Mesendoderm (in vitro differentiated cells): ENCODE measurements at regions not wholly inside any gene's neighbourhood (a gene's known extent, or its start where the extent isn't known, plus 50 kb on each side); places are given as distances from the start of the nearest gene placed in this dataset.
"Not testable (repeated sequence)": the region's sequence is repeated elsewhere in the genome, so short reads cannot be mapped to it uniquely, and the experiment has no call there.

Experiments used
- DNase-seq: peaks from one replicate; pipeline ENCODE4 v3.0.0; 2013
- H2AK5ac ChIP-seq: 2 replicates; pipeline ENCODE4 v1.6.1; 2013; ENCODE audit warnings: low read length, inconsistent platforms
- H2BK120ac ChIP-seq: 2 replicates; pipeline ENCODE4 v1.6.1; 2013; ENCODE audit warnings: low read depth, mild to moderate bottlenecking, low read length, moderate library complexity, mixed read lengths
- H2BK15ac ChIP-seq: replicated peaks from 2 replicates; pipeline ENCODE4 v1.6.1; 2013; ENCODE audit warnings: low read depth, mild to moderate bottlenecking, moderate library complexity
- H2BK5ac ChIP-seq: 2 replicates; pipeline ENCODE4 v1.6.1; 2013; ENCODE audit warnings: low read length, inconsistent platforms
- H3K18ac ChIP-seq: 2 replicates; pipeline ENCODE4 v1.6.1; 2013; ENCODE audit warnings: mild to moderate bottlenecking, low read length, mixed read lengths
- H3K23ac ChIP-seq: one replicate; pipeline ENCODE4 v1.6.1; 2013; ENCODE audit warnings: low read length
- H3K27ac ChIP-seq: 2 replicates; pipeline ENCODE4 v1.5.1; 2013; ENCODE audit warnings: low read depth, mild to moderate bottlenecking, inconsistent platforms, low read length, moderate library complexity
- H3K27me3 ChIP-seq: 2 replicates; pipeline ENCODE4 v1.6.1; 2013; ENCODE audit warnings: low read length, control low read depth, mild to moderate bottlenecking, inconsistent platforms; ENCODE audit not compliant: insufficient read depth, poor library complexity
- H3K36me3 ChIP-seq: 2 replicates; pipeline ENCODE4 v1.6.1; 2013; ENCODE audit warnings: low read length, inconsistent platforms; ENCODE audit not compliant: control insufficient read depth, insufficient read depth
- H3K4ac ChIP-seq: one replicate; pipeline ENCODE4 v1.6.1; 2013; ENCODE audit warnings: low read depth, mild to moderate bottlenecking, low read length, moderate library complexity
- H3K4me1 ChIP-seq: 2 replicates; pipeline ENCODE4 v1.6.1; 2013; ENCODE audit warnings: low read depth, low read length, inconsistent platforms; ENCODE audit not compliant: control insufficient read depth
- H3K4me2 ChIP-seq: 2 replicates; pipeline ENCODE4 v1.6.1; 2013; ENCODE audit warnings: low read length
- H3K4me3 ChIP-seq: 2 replicates; pipeline ENCODE4 v1.5.1; 2013; ENCODE audit warnings: mild to moderate bottlenecking, low read length
- H3K56ac ChIP-seq: one replicate; pipeline ENCODE4 v1.6.1; 2013; ENCODE audit warnings: low read length
- H3K79me1 ChIP-seq: 2 replicates; pipeline ENCODE4 v1.6.1; 2013; ENCODE audit warnings: low read length, inconsistent platforms
- H3K79me2 ChIP-seq: 2 replicates; pipeline ENCODE4 v1.6.1; 2013; ENCODE audit warnings: mild to moderate bottlenecking, low read length; ENCODE audit not compliant: control insufficient read depth, insufficient read depth
- H3K9ac ChIP-seq: 2 replicates; pipeline ENCODE4 v1.6.1; 2013; ENCODE audit warnings: low read length, inconsistent platforms
- H4K5ac ChIP-seq: one replicate; pipeline ENCODE4 v1.6.1; 2013; ENCODE audit warnings: low read length
- H4K8ac ChIP-seq: one replicate; pipeline ENCODE4 v1.6.1; 2013; ENCODE audit warnings: low read depth, mild to moderate bottlenecking, control low read depth, low read length, moderate library complexity
- WGBS: extraction: QIAGEN DNeasy Blood & Tissue Kit; methylation state at CpG from one replicate; pipeline ENCODE4 v1.1.7; 2013; ENCODE audit warnings: low lambda C conversion rate, missing lambda C conversion rate; ENCODE audit not compliant: insufficient coverage; ENCODE audit errors: extremely low coverage; 5-methylcytosine and 5-hydroxymethylcytosine counted together

- H3K23ac ChIP-seq: no peak overlapping the region
Observed at GRCh38 chr9:108039012-108039411, 549.4 kb upstream of the KLF4 start.

DNA sequence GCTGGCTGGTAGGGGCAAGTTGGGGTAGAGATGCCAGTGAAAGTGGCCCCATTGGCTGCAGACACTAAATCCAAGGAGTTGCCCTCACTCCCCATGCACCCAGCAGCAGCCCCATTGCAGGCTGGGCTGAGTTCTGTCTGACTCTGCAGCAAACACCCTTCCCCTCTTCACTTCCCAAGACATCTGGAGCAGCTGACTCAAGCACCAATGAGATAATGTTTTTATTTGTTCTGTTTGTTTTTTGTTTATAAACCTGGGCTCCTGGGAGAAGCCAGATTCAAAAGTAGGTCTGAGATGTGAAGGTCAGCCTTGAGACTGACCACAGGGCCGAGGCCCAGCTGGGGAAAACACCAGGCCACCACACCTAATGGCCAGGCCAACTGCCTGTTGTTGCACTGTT lies 545.9 kb upstream of the KLF4 start:
- H3K18ac ChIP-seq: no peak overlapping the region
- H4K5ac ChIP-seq: no peak overlapping the region
- H3K56ac ChIP-seq: no peak overlapping the region
- no peak overlapping the region for H2BK5ac ChIP-seq
- H3K36me3 ChIP-seq: no peaks in the 10 kb centered on the region
- H4K8ac ChIP-seq: no peak overlapping the region
- H2AK5ac ChIP-seq: no peak overlapping the region
- no peak overlapping the region for H3K4me3 ChIP-seq
- no peak for DNase-seq
- no peak overlapping the region for H3K23ac ChIP-seq
- no peak overlapping the region for H3K4ac ChIP-seq
- no peak overlapping the region for H3K4me2 ChIP-seq
- no peaks in the 10 kb centered on the region for H3K4me1 ChIP-seq
- no peak overlapping the region for H3K9ac ChIP-seq
- H3K27me3 ChIP-seq: no peaks in the 10 kb centered on the region
- no peaks in the 10 kb centered on the region for H3K79me1 ChIP-seq
- H3K27ac ChIP-seq: no peak overlapping the region
- H2BK120ac ChIP-seq: no peak overlapping the region
- WGBS: no CpG with 5 or more reads among the region's 1 CpG
- H3K79me2 ChIP-seq: no peaks in the 10 kb centered on the region
- no peak overlapping the region for H2BK15ac ChIP-seq

More at GRCh38 chr9:108039012-108039411, 549.4 kb upstream of the KLF4 start:
- Histone ChIP-seq H3K4ac (no peak overlapping the region), H3K4me3 (no peak overlapping the region), H2AK5ac (no peak overlapping the region), H3K4me1 (no peaks in the 10 kb centered on the region), H2BK120ac (no peak overlapping the region), H3K27me3 (no peaks in the 10 kb centered on the region), H3K56ac (no peak overlapping the region), H2BK5ac (no peak overlapping the region), H3K79me1 (no peaks in the 10 kb centered on the region), H3K27ac (no peak overlapping the region), H3K18ac (no peak overlapping the region), H4K8ac (no peak overlapping the region), H4K5ac (no peak overlapping the region), H3K79me2 (no peaks in the 10 kb centered on the region), H3K36me3 (no peaks in the 10 kb centered on the region), H3K9ac (no peak overlapping the region), H3K4me2 (no peak overlapping the region), H2BK15ac (no peak overlapping the region)
- DNase-seq: no peak
- WGBS: no CpG with 5 or more reads among the region's 1 CpG

GRCh38 chr9:108033976-108034964 lies 544.7 kb upstream of the KLF4 start:
- H3K36me3 ChIP-seq: no peaks in the 10 kb centered on the region
- no peak overlapping the region for H3K4me2 ChIP-seq
- no peak overlapping the region for H3K4me3 ChIP-seq
- H2BK5ac ChIP-seq: no peak overlapping the region
- no peak overlapping the region for H4K5ac ChIP-seq
- no peak for DNase-seq
- H3K56ac ChIP-seq: no peak overlapping the region
- H3K79me2 ChIP-seq: no peaks in the 10 kb centered on the region
- no peak overlapping the region for H3K18ac ChIP-seq
- no CpG with 5 or more reads among the region's 5 CpGs for WGBS
- no peak overlapping the region for H3K23ac ChIP-seq
- no peaks in the 10 kb centered on the region for H3K4me1 ChIP-seq
- H3K9ac ChIP-seq: no peak overlapping the region
- no peak overlapping the region for H2AK5ac ChIP-seq
- no peak overlapping the region for H4K8ac ChIP-seq
- H3K4ac ChIP-seq: no peak overlapping the region
- no peaks in the 10 kb centered on the region for H3K79me1 ChIP-seq
- H2BK15ac ChIP-seq: no peak overlapping the region
- H3K27ac ChIP-seq: no peak overlapping the region
- H3K27me3 ChIP-seq: no peaks in the 10 kb centered on the region
- H2BK120ac ChIP-seq: no peak overlapping the region

- H3K4me2 ChIP-seq, H2BK15ac ChIP-seq, H3K4ac ChIP-seq, H3K36me3 ChIP-seq, H4K5ac ChIP-seq, H3K23ac ChIP-seq, H2BK120ac ChIP-seq, H3K79me1 ChIP-seq, H3K4me3 ChIP-seq, H2AK5ac ChIP-seq, H3K56ac ChIP-seq, H2BK5ac ChIP-seq, H3K9ac ChIP-seq, H4K8ac ChIP-seq, H3K4me1 ChIP-seq, H3K18ac ChIP-seq, DNase-seq, H3K27me3 ChIP-seq, H3K79me2 ChIP-seq, H3K27ac ChIP-seq: not testable (repeated sequence)
- no CpG with 5 or more reads among the region's 9 CpGs for WGBS
Observed at GRCh38 chr9:108032079-108032478, 542.5 kb upstream of the KLF4 start.

GRCh38 chr9:108031221-108031620 lies 541.7 kb upstream of the KLF4 start:
- not testable (repeated sequence) for H3K4me3 ChIP-seq, H3K9ac ChIP-seq, H2BK15ac ChIP-seq, H4K5ac ChIP-seq, H2AK5ac ChIP-seq, H3K4me1 ChIP-seq, H3K4me2 ChIP-seq, H2BK5ac ChIP-seq, H3K23ac ChIP-seq, H3K27me3 ChIP-seq, H3K18ac ChIP-seq, DNase-seq, H3K36me3 ChIP-seq, H3K4ac ChIP-seq, H3K27ac ChIP-seq, H4K8ac ChIP-seq, H3K79me1 ChIP-seq, H2BK120ac ChIP-seq, H3K56ac ChIP-seq, H3K79me2 ChIP-seq
- no CpG with 5 or more reads among the region's 11 CpGs for WGBS
